Mesenchymal stem cell (in vitro differentiated cells and primary cell): ENCODE measurements at regions not wholly inside any gene's neighbourhood (a gene's known extent, or its start where the extent isn't known, plus 50 kb on each side); places are given as distances from the start of the nearest gene placed in this dataset.

Experiments used
- DNase-seq: peaks from one replicate; pipeline ENCODE4 v3.0.0-alpha.2; 2013
- H2AFZ ChIP-seq: one replicate; pipeline ENCODE4 v1.6.1; 2013; ENCODE audit warnings: low read depth, mild to moderate bottlenecking, control low read depth, inconsistent platforms, low read length, moderate library complexity
- H2AK5ac ChIP-seq: 2 replicates; pipeline ENCODE4 v1.6.1; 2013; ENCODE audit warnings: low read length, moderate library complexity, mild to moderate bottlenecking, inconsistent platforms; ENCODE audit not compliant: severe bottlenecking
- H2BK120ac ChIP-seq: one replicate; pipeline ENCODE4 v1.6.1; 2013; ENCODE audit warnings: low read depth, mild to moderate bottlenecking, inconsistent platforms, low read length, moderate library complexity
- H2BK12ac ChIP-seq, 2 experiments: one replicate each; pipeline ENCODE4 v1.6.1; 2013; ENCODE audit warnings: inconsistent platforms in 2 of 2, low read length in 2 of 2, mild to moderate bottlenecking in 2 of 2, moderate library complexity in 2 of 2, control low read depth in 1 of 2
- H2BK15ac ChIP-seq: one replicate; pipeline ENCODE4 v1.6.1; 2013; ENCODE audit warnings: mild to moderate bottlenecking, low read depth, inconsistent platforms; ENCODE audit not compliant: poor library complexity, severe bottlenecking
- H2BK5ac ChIP-seq: 2 replicates; pipeline ENCODE4 v1.6.1; 2013; ENCODE audit warnings: low read depth, mild to moderate bottlenecking, low read length, control low read depth, inconsistent platforms; ENCODE audit not compliant: poor library complexity, severe bottlenecking
- H3K14ac ChIP-seq, 2 experiments: one replicate each; pipeline ENCODE4 v1.6.1; 2013; ENCODE audit warnings: inconsistent platforms in 2 of 2, low read length in 2 of 2, control low read depth in 1 of 2, mild to moderate bottlenecking in 1 of 2, moderate library complexity in 1 of 2
- H3K18ac ChIP-seq, 2 experiments: one replicate each; pipeline ENCODE4 v1.6.1; 2013; ENCODE audit warnings: inconsistent platforms in 2 of 2, low read length in 2 of 2, control low read depth in 1 of 2, low read depth in 1 of 2, mild to moderate bottlenecking in 1 of 2
- H3K23ac ChIP-seq, 2 experiments: one replicate each; pipeline ENCODE4 v1.6.1; 2013; ENCODE audit warnings: inconsistent platforms in 2 of 2, low read length in 2 of 2, mild to moderate bottlenecking in 2 of 2, moderate library complexity in 2 of 2, control low read depth in 1 of 2
- H3K27ac ChIP-seq: 2 replicates; pipeline ENCODE4 v1.5.1; 2013; ENCODE audit warnings: mild to moderate bottlenecking, moderate library complexity, low read length, control low read depth, inconsistent platforms; ENCODE audit not compliant: poor library complexity, severe bottlenecking
- H3K27me3 ChIP-seq, 2 experiments: 2 replicates each; pipeline versions ENCODE4 v1.6.1 to v1.7.0; 2013; ENCODE audit warnings: low read length in 2 of 2, mild to moderate bottlenecking in 2 of 2, moderate library complexity in 2 of 2, control low read depth in 1 of 2, inconsistent platforms in 1 of 2; ENCODE audit not compliant: control insufficient read depth in 1 of 2, insufficient read depth in 1 of 2
- H3K36me3 ChIP-seq, 2 experiments: 2 replicates each; pipeline versions ENCODE4 v1.6.1 to v1.7.0; 2013; ENCODE audit warnings: low read length in 2 of 2, control low read depth in 1 of 2, inconsistent platforms in 1 of 2, low read depth in 1 of 2, mild to moderate bottlenecking in 1 of 2; ENCODE audit not compliant: insufficient read depth in 2 of 2, control insufficient read depth in 1 of 2
- H3K4ac ChIP-seq, 2 experiments: one replicate each; pipeline ENCODE4 v1.6.1; 2013; ENCODE audit warnings: inconsistent platforms in 2 of 2, low read length in 2 of 2, mild to moderate bottlenecking in 2 of 2, moderate library complexity in 2 of 2, control low read depth in 1 of 2, low read depth in 1 of 2
- H3K4me1 ChIP-seq: 2 replicates; pipeline ENCODE4 v1.6.1; 2013; ENCODE audit warnings: low read depth, low read length, control low read depth; ENCODE audit not compliant: control insufficient read depth, insufficient read depth
- H3K4me2 ChIP-seq: 2 replicates; pipeline ENCODE4 v1.6.1; 2013; ENCODE audit warnings: low read length, mild to moderate bottlenecking, inconsistent platforms; ENCODE audit not compliant: poor library complexity, severe bottlenecking
- H3K4me3 ChIP-seq, 2 experiments: 2 replicates each; pipeline versions ENCODE4 v1.5.1 to v1.7.0; 2013; ENCODE audit warnings: low read length in 2 of 2, mild to moderate bottlenecking in 2 of 2, control low read depth in 1 of 2, low read depth in 1 of 2; ENCODE audit not compliant: insufficient read depth in 1 of 2
- H3K79me1 ChIP-seq: replicated peaks from 2 replicates; pipeline ENCODE4 v1.6.1; 2013; ENCODE audit warnings: mild to moderate bottlenecking, control low read depth, low read length, inconsistent platforms; ENCODE audit not compliant: poor library complexity, severe bottlenecking
- H3K9ac ChIP-seq: 2 replicates; pipeline ENCODE4 v1.7.0; 2013; ENCODE audit warnings: mild to moderate bottlenecking, low read length, moderate library complexity
- H3K9me3 ChIP-seq: 2 replicates; pipeline ENCODE4 v1.7.0; 2013; ENCODE audit warnings: mild to moderate bottlenecking, low read length; ENCODE audit not compliant: control insufficient read depth
- H4K8ac ChIP-seq: one replicate; pipeline ENCODE4 v1.6.1; 2013; ENCODE audit warnings: inconsistent platforms, mild to moderate bottlenecking, low read length, moderate library complexity
- H4K91ac ChIP-seq: one replicate; pipeline ENCODE4 v1.6.1; 2013; ENCODE audit warnings: mild to moderate bottlenecking, low read length, inconsistent platforms
- WGBS: methylation state at CpG from one replicate; pipeline ENCODE4 v1.1.7; 2013; ENCODE audit warnings: mixed read lengths; 5-methylcytosine and 5-hydroxymethylcytosine counted together

DNA sequence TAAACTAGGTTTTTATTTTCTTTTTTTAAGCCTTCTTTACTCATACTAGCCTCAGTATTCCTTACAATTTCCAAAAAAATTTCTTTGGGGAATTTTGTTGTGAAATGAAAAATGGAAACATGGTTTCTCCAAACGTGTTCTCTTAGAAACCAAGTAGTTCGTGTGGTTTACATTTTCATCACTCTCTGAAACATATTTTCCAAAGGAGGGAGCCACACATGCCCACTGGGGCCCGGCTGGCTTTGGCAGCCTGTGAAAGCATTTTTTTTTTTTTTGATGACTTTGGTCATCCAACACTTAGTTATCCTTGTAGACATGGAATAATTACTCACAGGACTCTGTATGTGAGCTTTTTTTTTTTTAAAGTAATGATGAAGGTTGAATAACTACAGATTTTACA is 169.6 kb downstream of the C7orf25 start:
- Histone ChIP-seq H2BK15ac (no peak overlapping the region), H3K27me3 (peaks cover 3% of the 10 kb centered on the region in 2 experiments), H3K4me2 (no peak overlapping the region), H3K9me3 (no peaks in the 10 kb centered on the region), H4K8ac (no peak overlapping the region), H2BK12ac (no peak overlapping the region), H3K23ac (no peak overlapping the region), H2AK5ac (no peak overlapping the region), H3K79me1 (no peaks in the 10 kb centered on the region), H2BK120ac (no peak overlapping the region), H3K4ac (no peak overlapping the region), H3K14ac (no peak overlapping the region), H3K4me1 (no peaks in the 10 kb centered on the region), H3K4me3 (no peak overlapping the region), H2AFZ (no peak overlapping the region), H3K18ac (no peak overlapping the region), H3K9ac (no peak overlapping the region), H3K36me3 (no peaks in the 10 kb centered on the region), H4K91ac (no peak overlapping the region), H2BK5ac (no peak overlapping the region), H3K27ac (no peak overlapping the region)
- DNase-seq = no peak
- no CpG with 5 or more reads among the region's 3 CpGs for WGBS

GRCh38 chr7:42740408-42740807 is 171.5 kb downstream of the C7orf25 start:
- Histone ChIP-seq H3K79me1 (no peaks in the 10 kb centered on the region), H4K8ac (no peak overlapping the region), H2BK15ac (no peak overlapping the region), H3K4me1 (no peaks in the 10 kb centered on the region), H2BK120ac (no peak overlapping the region), H4K91ac (no peak overlapping the region), H2AK5ac (no peak overlapping the region), H3K36me3 (no peaks in the 10 kb centered on the region), H2AFZ (no peak overlapping the region), H3K4me2 (no peak overlapping the region), H3K18ac (no peak overlapping the region), H3K9ac (no peak overlapping the region), H3K27ac (no peak overlapping the region), H2BK5ac (no peak overlapping the region), H3K4me3 (no peak overlapping the region), H3K9me3 (no peaks in the 10 kb centered on the region), H3K14ac (no peak overlapping the region), H3K27me3 (peaks cover 3% of the 10 kb centered on the region in 2 experiments), H3K23ac (no peak overlapping the region), H3K4ac (no peak overlapping the region), H2BK12ac (no peak overlapping the region)
- no peak for DNase-seq
- 81% methylated on average over 2 of the region's 3 CpGs for WGBS

DNA sequence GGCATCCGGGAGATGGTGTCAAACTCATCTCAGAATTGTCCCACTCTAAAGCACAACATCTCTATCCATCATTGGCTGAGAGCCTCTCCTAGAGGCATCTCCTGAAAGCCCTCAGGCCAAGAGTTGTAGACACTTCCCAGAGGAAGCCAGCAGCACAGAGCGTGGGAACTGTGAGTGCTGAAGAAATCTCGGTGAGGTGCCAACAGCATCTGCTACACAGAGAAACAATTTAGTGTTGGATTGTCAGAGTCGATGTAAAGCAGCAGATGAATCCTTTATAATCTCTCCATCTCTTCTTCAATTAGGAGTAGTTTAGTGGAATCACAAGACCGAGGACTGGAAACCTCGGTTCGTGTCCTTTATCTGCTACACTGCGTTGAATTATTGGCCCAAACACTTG is 172.2 kb downstream of the C7orf25 start:
- Histone ChIP-seq H2BK5ac (no peak overlapping the region), H3K27me3 (peaks cover 3% of the 10 kb centered on the region in 2 experiments), H2AFZ (no peak overlapping the region), H3K27ac (no peak overlapping the region), H2AK5ac (no peak overlapping the region), H3K14ac (no peak overlapping the region), H3K9me3 (no peaks in the 10 kb centered on the region), H3K18ac (no peak overlapping the region), H2BK120ac (no peak overlapping the region), H3K4me1 (no peaks in the 10 kb centered on the region), H4K91ac (no peak overlapping the region), H2BK15ac (no peak overlapping the region), H3K4me2 (no peak overlapping the region), H3K36me3 (no peaks in the 10 kb centered on the region), H4K8ac (no peak overlapping the region), H3K79me1 (no peaks in the 10 kb centered on the region), H3K9ac (no peak overlapping the region), H3K23ac (no peak overlapping the region), H2BK12ac (no peak overlapping the region), H3K4ac (no peak overlapping the region), H3K4me3 (no peak overlapping the region)
- WGBS = 93% methylated on average over 8 of the region's 8 CpGs
- DNase-seq = no peak

DNA sequence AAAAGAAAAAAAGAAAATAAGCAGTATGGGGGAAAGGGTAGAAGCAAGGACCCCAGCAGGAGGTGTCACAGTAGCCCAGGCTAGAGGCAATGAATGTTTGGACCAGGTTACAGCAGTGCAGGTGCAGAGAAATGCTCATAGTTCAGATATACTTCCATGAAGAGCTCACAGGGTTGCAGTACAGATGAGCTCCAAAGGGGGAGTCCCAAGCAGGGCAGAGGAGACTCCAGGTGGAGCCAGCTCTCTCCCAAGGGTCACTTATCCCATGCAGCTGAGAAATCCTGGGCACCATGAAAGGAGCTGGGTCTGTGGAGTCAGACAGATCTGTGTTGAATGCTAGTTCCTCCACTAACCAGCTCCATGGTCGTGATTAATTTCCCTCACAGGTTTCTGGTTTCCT is 174.9 kb downstream of the C7orf25 start:
- Histone ChIP-seq H4K91ac (no peak overlapping the region), H3K27ac (no peak overlapping the region), H2BK15ac (no peak overlapping the region), H3K4me3 (no peak overlapping the region), H3K9ac (no peak overlapping the region), H2BK12ac (no peak overlapping the region), H3K4me1 (no peaks in the 10 kb centered on the region), H3K79me1 (no peaks in the 10 kb centered on the region), H2BK5ac (no peak overlapping the region), H2AK5ac (no peak overlapping the region), H2BK120ac (no peak overlapping the region), H3K27me3 (peaks cover 3 to 9% of the 10 kb centered on the region in 2 experiments), H3K18ac (no peak overlapping the region), H3K23ac (no peak overlapping the region), H3K9me3 (no peaks in the 10 kb centered on the region), H2AFZ (no peak overlapping the region), H3K4ac (no peak overlapping the region), H3K36me3 (no peaks in the 10 kb centered on the region), H3K14ac (no peak overlapping the region), H3K4me2 (no peak overlapping the region), H4K8ac (no peak overlapping the region)
- WGBS = no CpG with 5 or more reads among the region's 1 CpG
- no peak for DNase-seq
